ENCODE measurements at regions not wholly inside any gene's neighbourhood (a gene's known extent, or its start where the extent isn't known, plus 50 kb on each side); places are given as distances from the start of the nearest gene placed in this dataset.
"Not testable (repeated sequence)": the region's sequence is repeated elsewhere in the genome, so short reads cannot be mapped to it uniquely, and the experiment has no call there.

- H3K36me3 ChIP-seq (ENCODE audit: insufficient read depth, low read length); H3K27me3 ChIP-seq (ENCODE audit: insufficient read depth, low read length); H3K27ac ChIP-seq (ENCODE audit: low read depth, low read length); H3K9me3 ChIP-seq (ENCODE audit: insufficient read depth, low read depth, low read length); H3K9ac ChIP-seq (ENCODE audit: low read depth, low read length); H3K4me1 ChIP-seq (ENCODE audit: insufficient read depth, low read length); H3K4me3 ChIP-seq (ENCODE audit: low read length): not testable (repeated sequence)
- WGBS, result 92% methylated on average over 5 of the region's 7 CpGs
Measured at GRCh38 chr16:29300030-29300491, 106.5 kb downstream of the NPIPB11 start.

GRCh38 chr16:29298997-29299396, 107.5 kb downstream of the NPIPB11 start:
- H3K27me3 ChIP-seq (ENCODE audit: insufficient read depth, low read length); H3K4me1 ChIP-seq (ENCODE audit: insufficient read depth, low read length); H3K4me3 ChIP-seq (ENCODE audit: low read length); H3K36me3 ChIP-seq (ENCODE audit: insufficient read depth, low read length); H3K9ac ChIP-seq (ENCODE audit: low read depth, low read length); H3K9me3 ChIP-seq (ENCODE audit: insufficient read depth, low read depth, low read length); H3K27ac ChIP-seq (ENCODE audit: low read depth, low read length): not testable (repeated sequence)
- 93% methylated on average over 7 of the region's 10 CpGs for WGBS

- not testable (repeated sequence) for H3K9me3 ChIP-seq (ENCODE audit: insufficient read depth, low read depth, low read length); H3K4me1 ChIP-seq (ENCODE audit: insufficient read depth, low read length); H3K9ac ChIP-seq (ENCODE audit: low read depth, low read length); H3K27ac ChIP-seq (ENCODE audit: low read depth, low read length); H3K4me3 ChIP-seq (ENCODE audit: low read length); H3K27me3 ChIP-seq (ENCODE audit: insufficient read depth, low read length); H3K36me3 ChIP-seq (ENCODE audit: insufficient read depth, low read length)
- WGBS, result 95% methylated on average over 7 of the region's 12 CpGs
Measured at GRCh38 chr16:29298307-29298706, 108.2 kb downstream of the NPIPB11 start.

- not testable (repeated sequence) for H3K27ac ChIP-seq (ENCODE audit: low read depth, low read length); H3K36me3 ChIP-seq (ENCODE audit: insufficient read depth, low read length); H3K9me3 ChIP-seq (ENCODE audit: insufficient read depth, low read depth, low read length); H3K9ac ChIP-seq (ENCODE audit: low read depth, low read length); H3K27me3 ChIP-seq (ENCODE audit: insufficient read depth, low read length); H3K4me1 ChIP-seq (ENCODE audit: insufficient read depth, low read length); H3K4me3 ChIP-seq (ENCODE audit: low read length)
- WGBS, result 88% methylated on average over 1 of the region's 2 CpGs
Measured at GRCh38 chr16:29297809-29298177, 108.7 kb downstream of the NPIPB11 start.

GRCh38 chr16:29297144-29297808, 109.2 kb downstream of the NPIPB11 start:
- H3K36me3 ChIP-seq (ENCODE audit: insufficient read depth, low read length); H3K27me3 ChIP-seq (ENCODE audit: insufficient read depth, low read length); H3K4me3 ChIP-seq (ENCODE audit: low read length); H3K27ac ChIP-seq (ENCODE audit: low read depth, low read length); H3K4me1 ChIP-seq (ENCODE audit: insufficient read depth, low read length); H3K9ac ChIP-seq (ENCODE audit: low read depth, low read length); H3K9me3 ChIP-seq (ENCODE audit: insufficient read depth, low read depth, low read length): not testable (repeated sequence)
- WGBS, result 83% methylated on average over 17 of the region's 17 CpGs

GRCh38 chr16:29296176-29296575, 110.3 kb downstream of the NPIPB11 start:
- H3K27ac ChIP-seq (ENCODE audit: low read depth, low read length); H3K36me3 ChIP-seq (ENCODE audit: insufficient read depth, low read length); H3K4me1 ChIP-seq (ENCODE audit: insufficient read depth, low read length); H3K9me3 ChIP-seq (ENCODE audit: insufficient read depth, low read depth, low read length); H3K9ac ChIP-seq (ENCODE audit: low read depth, low read length); H3K27me3 ChIP-seq (ENCODE audit: insufficient read depth, low read length); H3K4me3 ChIP-seq (ENCODE audit: low read length): not testable (repeated sequence)
- 92% methylated on average over 11 of the region's 11 CpGs for WGBS

- H3K9ac ChIP-seq (ENCODE audit: low read depth, low read length); H3K9me3 ChIP-seq (ENCODE audit: insufficient read depth, low read depth, low read length); H3K4me3 ChIP-seq (ENCODE audit: low read length); H3K27me3 ChIP-seq (ENCODE audit: insufficient read depth, low read length); H3K4me1 ChIP-seq (ENCODE audit: insufficient read depth, low read length); H3K27ac ChIP-seq (ENCODE audit: low read depth, low read length); H3K36me3 ChIP-seq (ENCODE audit: insufficient read depth, low read length): not testable (repeated sequence)
- WGBS, result 91% methylated on average over 21 of the region's 21 CpGs
Measured at GRCh38 chr16:29294951-29295795, 111.3 kb downstream of the NPIPB11 start.

GRCh38 chr16:29294400-29294933, 112.0 kb downstream of the NPIPB11 start:
- 93% methylated on average over 12 of the region's 12 CpGs for WGBS
- H3K4me1 ChIP-seq (ENCODE audit: insufficient read depth, low read length); H3K27ac ChIP-seq (ENCODE audit: low read depth, low read length): not testable (repeated sequence)

GRCh38 chr16:29293545-29293944, 113.0 kb downstream of the NPIPB11 start:
- WGBS, result 97% methylated on average over 5 of the region's 9 CpGs

More at GRCh38 chr16:29294400-29294933, 112.0 kb downstream of the NPIPB11 start:
- H3K4me3 ChIP-seq (ENCODE audit: low read length); H3K36me3 ChIP-seq (ENCODE audit: insufficient read depth, low read length); H3K27me3 ChIP-seq (ENCODE audit: insufficient read depth, low read length); H3K9ac ChIP-seq (ENCODE audit: low read depth, low read length); H3K9me3 ChIP-seq (ENCODE audit: insufficient read depth, low read depth, low read length): not testable (repeated sequence)

GRCh38 chr16:29292952-29293471, 113.5 kb downstream of the NPIPB11 start:
- not testable (repeated sequence) for H3K9ac ChIP-seq (ENCODE audit: low read depth, low read length); H3K36me3 ChIP-seq (ENCODE audit: insufficient read depth, low read length); H3K9me3 ChIP-seq (ENCODE audit: insufficient read depth, low read depth, low read length); H3K27ac ChIP-seq (ENCODE audit: low read depth, low read length); H3K4me3 ChIP-seq (ENCODE audit: low read length); H3K27me3 ChIP-seq (ENCODE audit: insufficient read depth, low read length); H3K4me1 ChIP-seq (ENCODE audit: insufficient read depth, low read length)
- WGBS, result 95% methylated on average over 23 of the region's 24 CpGs

More at GRCh38 chr16:29293545-29293944, 113.0 kb downstream of the NPIPB11 start:
- H3K36me3 ChIP-seq (ENCODE audit: insufficient read depth, low read length); H3K9ac ChIP-seq (ENCODE audit: low read depth, low read length); H3K9me3 ChIP-seq (ENCODE audit: insufficient read depth, low read depth, low read length); H3K27ac ChIP-seq (ENCODE audit: low read depth, low read length); H3K4me3 ChIP-seq (ENCODE audit: low read length); H3K4me1 ChIP-seq (ENCODE audit: insufficient read depth, low read length); H3K27me3 ChIP-seq (ENCODE audit: insufficient read depth, low read length): not testable (repeated sequence)
